Activated naive CD4-positive, alpha-beta T cell treated with anti-CD3 and anti-CD28 coated beads, Interleukin-2, amount 50 U/mL, for 72 hours (primary cell): ENCODE measurements at regions not wholly inside any gene's neighbourhood (a gene's known extent, or its start where the extent isn't known, plus 50 kb on each side); places are given as distances from the start of the nearest gene placed in this dataset.
A peak's percentile ranks its signal among the peaks of the same experiment; 100 is the strongest.

Experiments used
- ATAC-seq, 2 donors: fragments of 150-1000 bp; cut with Tn5 transposase; 2 replicates each; pipeline ENCODE4 v1.10.0; 2021; ENCODE audit warnings: mild to moderate bottlenecking in 2 of 2, moderate library complexity in 2 of 2
- DNase-seq, 2 donors: peaks; one replicate each; pipeline ENCODE4 v3.0.0; 2021 to 2022; ENCODE audit warnings: low spot score in 2 of 2
- H3K27ac Mint-ChIP-seq, 2 donors: one replicate each; pipeline ENCODE4 v1.8.0; 2022; ENCODE audit warnings: mild to moderate bottlenecking in 2 of 2, mixed read lengths in 2 of 2
- H3K36me3 Mint-ChIP-seq, 2 donors: one replicate each; pipeline ENCODE4 v1.8.0; 2022; ENCODE audit warnings: mixed read lengths in 2 of 2
- H3K9me3 Mint-ChIP-seq, 2 donors: one replicate each; pipeline ENCODE4 v1.8.0; 2022; ENCODE audit warnings: mixed read lengths in 2 of 2

DNA sequence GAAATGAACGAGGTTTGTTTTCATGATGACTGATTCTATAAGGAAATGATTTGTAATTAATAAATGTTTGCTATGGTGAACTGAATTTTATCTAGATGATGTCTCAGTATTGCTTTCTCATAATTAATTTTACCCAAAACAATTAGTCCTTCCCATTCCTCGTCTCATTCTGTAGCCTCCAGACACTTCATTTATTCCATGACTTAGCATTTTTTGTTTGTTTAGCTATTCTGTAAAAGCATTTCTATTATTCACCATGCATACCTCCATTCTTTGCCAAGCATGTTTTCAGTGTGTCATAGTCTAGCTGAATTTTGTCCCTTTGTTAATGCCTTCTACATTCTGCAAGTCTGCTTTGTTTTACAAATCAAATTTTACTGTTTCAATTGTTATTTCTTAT lies 137.4 kb upstream of the RPL10L start:
- ATAC-seq = no peak
- Mint-ChIP-seq H3K36me3 (no peaks in the 10 kb centered on the region), H3K27ac (no peak overlapping the region), H3K9me3 (peaks cover 8 to 15% of the 10 kb centered on the region in 2 donors)
- DNase-seq = no peak

DNA sequence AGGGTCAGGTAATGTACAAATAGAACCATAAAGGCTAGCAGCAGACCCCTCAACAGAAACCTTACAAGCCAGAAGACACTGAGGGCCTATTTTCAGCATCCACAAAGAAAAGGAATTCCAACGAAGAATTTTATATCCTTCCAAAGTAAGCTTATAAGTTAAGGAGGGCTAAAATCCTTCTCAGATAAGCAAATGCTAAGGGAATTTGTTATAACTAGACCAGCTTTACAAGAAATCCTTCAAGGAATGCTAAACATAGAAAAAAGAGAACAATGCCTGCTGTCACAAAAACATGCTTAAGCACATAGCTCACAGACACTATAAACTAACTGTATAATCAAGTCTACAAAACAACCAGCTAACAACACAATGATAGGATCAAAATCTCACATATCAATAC lies 130.7 kb upstream of the RPL10L start:
- DNase-seq = no peak

DNA sequence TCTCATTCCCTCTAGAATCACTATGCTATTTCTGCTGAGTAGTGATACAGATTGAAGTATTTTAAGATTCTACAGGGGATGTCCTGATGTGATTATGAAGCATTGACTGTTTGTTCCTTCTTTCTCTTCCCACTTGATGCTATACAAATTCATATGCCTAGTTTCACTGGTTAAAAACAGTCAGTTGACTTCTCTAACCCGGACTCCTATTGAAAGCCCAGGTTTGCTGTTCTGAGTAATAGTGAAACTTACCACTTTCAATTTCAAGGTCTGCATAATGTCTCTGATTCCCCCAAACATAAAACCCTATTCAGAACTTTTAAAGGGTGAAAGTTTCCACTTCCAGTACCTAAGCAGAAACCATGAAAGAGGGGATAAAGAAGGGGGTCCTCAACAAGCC lies 117.7 kb upstream of the RPL10L start:
- peak in 1 of 2 donors; percentile 50 for ATAC-seq
- no peak overlapping the region for H3K27ac Mint-ChIP-seq

More for the DNA sequence above, 130.7 kb upstream of the RPL10L start:
- no peak for ATAC-seq
- Mint-ChIP-seq H3K9me3 (peaks cover 7 to 22% of the 10 kb centered on the region in 2 donors), H3K36me3 (peaks cover 0 to 8% of the 10 kb centered on the region in 2 donors), H3K27ac (no peak overlapping the region)

DNA sequence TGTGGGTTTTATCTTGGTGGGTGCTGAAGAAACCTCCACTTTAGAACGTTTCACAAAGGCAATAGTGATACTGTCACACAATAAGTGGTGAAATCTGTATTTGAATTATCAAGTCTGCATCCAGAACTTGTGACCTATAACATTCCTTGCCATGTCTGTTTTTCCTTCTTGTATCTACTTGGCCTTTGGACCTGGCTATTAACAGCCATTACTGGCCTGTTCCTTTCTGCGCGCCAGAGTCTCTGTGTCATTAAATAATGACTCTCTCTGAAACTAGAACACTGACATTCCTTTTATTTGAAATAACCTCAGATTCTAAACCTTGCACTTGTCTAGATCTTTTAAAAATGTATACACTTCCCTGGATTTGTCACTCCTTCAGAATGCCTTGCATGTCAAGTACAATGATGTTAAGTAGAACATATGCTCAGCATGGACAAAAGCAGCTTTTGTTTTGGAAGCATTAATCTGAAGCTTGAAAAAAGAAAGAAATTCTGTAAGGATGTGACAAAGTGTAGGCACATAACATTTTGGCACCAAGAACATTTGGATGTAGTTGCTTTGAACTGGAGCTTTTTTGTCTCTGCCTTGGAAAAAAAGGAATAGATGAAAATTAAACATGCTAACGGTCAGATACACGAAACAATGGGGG lies 95.5 kb upstream of the RPL10L start:
- Mint-ChIP-seq H3K27ac (no peak overlapping the region), H3K9me3 (peaks cover 22 to 38% of the 10 kb centered on the region in 2 donors), H3K36me3 (peaks cover 0 to 5% of the 10 kb centered on the region in 2 donors)
- ATAC-seq (no peak), DNase-seq (no peak)

More for the DNA sequence above, 117.7 kb upstream of the RPL10L start:
- Mint-ChIP-seq H3K9me3 (peaks cover 13 to 14% of the 10 kb centered on the region in 2 donors), H3K36me3 (no peaks in the 10 kb centered on the region)
- no peak for DNase-seq

DNA sequence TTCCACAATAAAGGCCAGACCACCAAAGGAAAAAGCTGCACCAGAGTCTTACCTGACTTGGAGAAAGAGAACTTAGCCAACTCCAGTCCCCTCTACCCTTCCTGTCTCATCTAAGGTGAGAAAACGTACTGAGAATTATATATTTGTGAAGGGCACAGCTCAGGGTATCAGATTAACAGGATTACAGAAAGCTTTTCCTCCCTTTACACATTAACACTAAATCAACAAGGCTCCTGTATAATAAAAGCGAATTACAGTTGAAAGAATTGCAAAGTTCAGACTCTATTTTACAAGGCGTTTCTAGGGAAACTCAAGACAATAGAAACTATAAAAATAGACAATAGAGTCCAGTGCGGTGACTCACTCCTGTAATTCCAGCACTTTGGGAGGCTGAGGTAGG lies 82.7 kb upstream of the RPL10L start:
- H3K36me3 Mint-ChIP-seq = peaks cover 0 to 5% of the 10 kb centered on the region in 2 donors
- DNase-seq = no peak
- no peak overlapping the region for H3K27ac Mint-ChIP-seq
- ATAC-seq = no peak
- peaks cover 15 to 28% of the 10 kb centered on the region in 2 donors for H3K9me3 Mint-ChIP-seq

DNA sequence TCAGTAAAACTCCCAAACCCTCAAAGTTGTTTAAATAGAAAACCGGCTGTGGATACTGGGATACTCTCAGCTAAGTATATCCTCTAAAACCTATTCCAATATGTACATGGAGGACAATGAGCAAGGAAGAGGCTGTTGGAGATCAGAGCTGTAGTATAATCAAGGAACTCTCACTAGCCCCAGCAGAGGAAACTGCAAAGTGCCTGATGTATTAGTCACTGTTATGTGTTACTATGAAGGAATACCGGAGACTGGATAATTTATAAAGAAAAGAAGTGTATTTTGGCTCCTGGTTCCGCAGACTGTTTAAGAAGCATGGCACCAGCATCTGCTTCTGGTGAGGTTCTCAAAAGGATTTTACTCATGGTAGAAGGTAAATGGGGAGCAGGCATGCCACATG lies 65.6 kb upstream of the RPL10L start:
- no peak overlapping the region for H3K27ac Mint-ChIP-seq
- no peaks in the 10 kb centered on the region for H3K36me3 Mint-ChIP-seq
- ATAC-seq (no peak), DNase-seq (no peak)
- H3K9me3 Mint-ChIP-seq = peaks cover 17 to 25% of the 10 kb centered on the region in 2 donors
